Lung (tissue), 11 donors: ENCODE measurements at regions not wholly inside any gene's neighbourhood (a gene's known extent, or its start where the extent isn't known, plus 50 kb on each side); places are given as distances from the start of the nearest gene placed in this dataset.

Experiments used
- ATAC-seq: fragments of 200-7000 bp; cut with Tn5 transposase; one replicate; pipeline ENCODE4 v1.9.1; 2020; ENCODE audit warnings: moderate number of reproducible peaks; ENCODE audit not compliant: insufficient read depth, low FRiP score
- DNase-seq, 3 donors: peaks; one replicate each; pipeline ENCODE4 v3.0.0-alpha.2; 2013 to 2017
- H3K27ac ChIP-seq, 2 donors: one replicate each; pipeline ENCODE4 v1.5.1; 2013; ENCODE audit warnings: mild to moderate bottlenecking in 2 of 2, moderate library complexity in 2 of 2, control low read depth in 1 of 2, inconsistent platforms in 1 of 2, low read depth in 1 of 2, low read length in 1 of 2
- H3K27me3 ChIP-seq, 3 donors: one replicate each; pipeline ENCODE4 v1.5.1; 2013; ENCODE audit warnings: low read length in 2 of 3; ENCODE audit not compliant: control insufficient read depth in 3 of 3, insufficient read depth in 3 of 3
- H3K36me3 ChIP-seq, 4 donors: one replicate each; pipeline ENCODE4 v1.5.1; 2013; ENCODE audit warnings: low read length in 4 of 4, mild to moderate bottlenecking in 1 of 4, moderate library complexity in 1 of 4; ENCODE audit not compliant: control insufficient read depth in 4 of 4, insufficient read depth in 4 of 4
- H3K4me1 ChIP-seq, 5 donors: one replicate each; pipeline ENCODE4 v1.5.1; 2013; ENCODE audit warnings: low read length in 5 of 5, mild to moderate bottlenecking in 2 of 5, moderate library complexity in 1 of 5; ENCODE audit not compliant: control insufficient read depth in 5 of 5, insufficient read depth in 5 of 5
- H3K4me3 ChIP-seq: one replicate; pipeline ENCODE4 v1.5.1; 2013; ENCODE audit warnings: mild to moderate bottlenecking, control low read depth, moderate library complexity
- H3K9ac ChIP-seq, 2 donors: one replicate each; pipeline ENCODE4 v1.5.1; 2013; ENCODE audit warnings: low read length in 2 of 2, control low read depth in 1 of 2; ENCODE audit not compliant: insufficient read depth in 1 of 2
- H3K9me3 ChIP-seq, 4 donors: one replicate each; pipeline ENCODE4 v1.5.1; 2013; ENCODE audit warnings: low read length in 3 of 4, mild to moderate bottlenecking in 1 of 4, moderate library complexity in 1 of 4; ENCODE audit not compliant: control insufficient read depth in 4 of 4, insufficient read depth in 3 of 4
- CTCF ChIP-seq: IDR thresholded peaks from 2 replicates; pipeline ENCODE4 v1.5.1; 2012; ENCODE audit warnings: mild to moderate bottlenecking; ENCODE audit errors: control extremely low read depth, extremely low read depth
- WGBS, 2 donors: extraction: QIAGEN DNeasy Blood & Tissue Kit; methylation state at CpG; one replicate each; pipeline ENCODE4 v1.1.7; 2013; 5-methylcytosine and 5-hydroxymethylcytosine counted together
- donor health status: control.
- donor health status: control.
- donor health status: Bipolar disorder and iron deficiency.
- donor health status: healthy.
- donor health status: DM: yes; HTN: yes; CAD: no.

GRCh38 chr9:38342532-38342931 lies 50.0 kb upstream of the ALDH1B1 start:
- no peak for ATAC-seq
- Histone ChIP-seq H3K9me3 (no peaks in the 10 kb centered on the region), H3K27ac (no peak overlapping the region), H3K4me3 (no peak overlapping the region), H3K27me3 (no peaks in the 10 kb centered on the region), H3K4me1 (peaks cover 0 to 20% (median 2%) of the 10 kb centered on the region in 5 donors), H3K36me3 (no peaks in the 10 kb centered on the region), H3K9ac (no peak overlapping the region)
- TF ChIP-seq CTCF = no peak
- WGBS, 2 donors = 60 to 61% methylated on average over 3 of the region's 3 CpGs
- DNase-seq = no peak

GRCh38 chr9:38342096-38342495 lies 50.4 kb upstream of the ALDH1B1 start:
- no peaks in the 10 kb centered on the region for H3K36me3 ChIP-seq
- 85 to 90% methylated on average over 4 of the region's 4 CpGs for WGBS, 2 donors
- no peak for TF ChIP-seq CTCF
- peaks cover 0 to 16% (median 2%) of the 10 kb centered on the region in 5 donors for H3K4me1 ChIP-seq
- H3K9ac ChIP-seq = no peak overlapping the region
- ATAC-seq (no peak), DNase-seq (no peak)
- H3K27me3 ChIP-seq = no peaks in the 10 kb centered on the region
- no peak overlapping the region for H3K4me3 ChIP-seq
- H3K27ac ChIP-seq = no peak overlapping the region
- H3K9me3 ChIP-seq = no peaks in the 10 kb centered on the region

DNA sequence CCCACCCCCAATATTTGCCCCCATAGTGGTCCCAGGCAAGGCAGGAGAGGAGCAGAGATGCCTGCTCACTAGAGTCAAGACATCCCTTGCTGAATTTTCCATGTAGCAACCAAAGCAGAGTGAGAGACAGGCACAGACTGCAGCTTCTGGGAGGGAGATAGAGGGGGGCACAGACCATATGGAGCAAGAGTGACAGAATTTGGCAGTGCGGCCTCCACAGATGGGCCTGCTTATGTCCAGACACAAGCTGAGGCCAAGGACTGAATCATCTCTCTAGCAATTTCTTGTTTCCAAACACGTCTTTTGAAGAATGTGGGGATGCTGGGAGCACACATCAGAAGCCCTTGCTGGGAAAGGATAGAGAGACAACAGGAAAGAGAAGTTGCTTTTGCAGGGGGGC lies 53.0 kb upstream of the ALDH1B1 start:
- no peak overlapping the region for H3K9ac ChIP-seq
- DNase-seq (peak; percentile 57 to 90 (median 77)), ATAC-seq (no peak)
- peaks cover 0 to 10% (median 0%) of the 10 kb centered on the region in 5 donors for H3K4me1 ChIP-seq
- no peaks in the 10 kb centered on the region for H3K27me3 ChIP-seq
- no peak overlapping the region for H3K27ac ChIP-seq
- no peak for TF ChIP-seq CTCF
- 78 to 81% methylated on average over 2 of the region's 2 CpGs for WGBS, 2 donors
- H3K4me3 ChIP-seq = no peak overlapping the region
- no peaks in the 10 kb centered on the region for H3K9me3 ChIP-seq
- no peaks in the 10 kb centered on the region for H3K36me3 ChIP-seq

- Histone ChIP-seq H3K9me3 (no peaks in the 10 kb centered on the region), H3K4me3 (no peak overlapping the region), H3K9ac (no peak overlapping the region), H3K4me1 (peaks cover 0 to 10% (median 0%) of the 10 kb centered on the region in 5 donors), H3K36me3 (no peaks in the 10 kb centered on the region), H3K27me3 (no peaks in the 10 kb centered on the region), H3K27ac (no peak overlapping the region)
- ATAC-seq (peak; percentile 42), DNase-seq (peak in 1 of 3 donors; percentile 35)
- WGBS, 2 donors = 22 to 24% methylated on average over 3 of the region's 3 CpGs
- TF ChIP-seq CTCF = no peak
These were observed 53.4 kb upstream of the ALDH1B1 start for GRCh38 chr9:38339087-38339486.
